Muscle layer of duodenum (tissue), 2 donors: ENCODE measurements at regions not wholly inside any gene's neighbourhood (a gene's known extent, or its start where the extent isn't known, plus 50 kb on each side); places are given as distances from the start of the nearest gene placed in this dataset.

Experiments
- H3K27ac ChIP-seq: one replicate; pipeline ENCODE4 v1.7.0; 2013; ENCODE audit warnings: mild to moderate bottlenecking, low read length
- H3K27me3 ChIP-seq: one replicate; pipeline ENCODE4 v1.7.0; 2013; ENCODE audit warnings: low read depth, mild to moderate bottlenecking, control low read depth, low read length
- H3K36me3 ChIP-seq, 2 donors: one replicate each; pipeline ENCODE4 v1.7.0; 2013; ENCODE audit warnings: low read length in 2 of 2, control low read depth in 1 of 2, mild to moderate bottlenecking in 1 of 2; ENCODE audit not compliant: insufficient read depth in 2 of 2, control insufficient read depth in 1 of 2
- H3K4me1 ChIP-seq, 2 donors: one replicate each; pipeline ENCODE4 v1.7.0; 2013; ENCODE audit warnings: low read length in 2 of 2, mild to moderate bottlenecking in 2 of 2, control low read depth in 1 of 2, moderate library complexity in 1 of 2; ENCODE audit not compliant: insufficient read depth in 2 of 2, control insufficient read depth in 1 of 2
- H3K4me3 ChIP-seq, 2 donors: one replicate each; pipeline ENCODE4 v1.7.0; 2013; ENCODE audit warnings: low read length in 2 of 2, low read depth in 1 of 2, mild to moderate bottlenecking in 1 of 2
- H3K9me3 ChIP-seq, 2 donors: one replicate each; pipeline ENCODE4 v1.7.0; 2013; ENCODE audit warnings: low read length in 2 of 2, control low read depth in 1 of 2, mild to moderate bottlenecking in 1 of 2; ENCODE audit not compliant: control insufficient read depth in 1 of 2
- donor health status: healthy.

DNA sequence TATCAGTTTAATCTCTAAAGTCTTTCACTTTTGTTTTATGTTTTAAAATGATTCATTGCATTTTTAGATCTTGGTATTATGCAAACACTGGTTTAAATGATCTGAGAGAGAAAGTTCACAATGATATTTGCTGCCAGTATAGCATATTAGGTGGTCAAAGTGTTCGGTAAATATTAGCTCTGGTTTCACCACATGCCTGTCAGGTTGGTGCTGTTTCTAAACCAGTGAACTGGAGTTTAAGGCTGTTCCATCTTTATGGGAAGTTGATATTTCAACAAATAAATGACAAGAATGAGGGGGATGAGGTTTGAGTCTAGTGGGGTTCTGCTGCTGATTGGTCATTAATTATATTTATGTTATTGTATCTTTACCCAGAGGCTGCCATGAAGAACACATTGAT lies 436.4 kb downstream of the DCDC2C start:
- H3K9me3 ChIP-seq = no peaks in the 10 kb centered on the region
- no peaks in the 10 kb centered on the region for H3K36me3 ChIP-seq
- no peaks in the 10 kb centered on the region for H3K4me1 ChIP-seq
- no peak overlapping the region for H3K4me3 ChIP-seq
- H3K27me3 ChIP-seq = no peaks in the 10 kb centered on the region
- no peak overlapping the region for H3K27ac ChIP-seq

DNA sequence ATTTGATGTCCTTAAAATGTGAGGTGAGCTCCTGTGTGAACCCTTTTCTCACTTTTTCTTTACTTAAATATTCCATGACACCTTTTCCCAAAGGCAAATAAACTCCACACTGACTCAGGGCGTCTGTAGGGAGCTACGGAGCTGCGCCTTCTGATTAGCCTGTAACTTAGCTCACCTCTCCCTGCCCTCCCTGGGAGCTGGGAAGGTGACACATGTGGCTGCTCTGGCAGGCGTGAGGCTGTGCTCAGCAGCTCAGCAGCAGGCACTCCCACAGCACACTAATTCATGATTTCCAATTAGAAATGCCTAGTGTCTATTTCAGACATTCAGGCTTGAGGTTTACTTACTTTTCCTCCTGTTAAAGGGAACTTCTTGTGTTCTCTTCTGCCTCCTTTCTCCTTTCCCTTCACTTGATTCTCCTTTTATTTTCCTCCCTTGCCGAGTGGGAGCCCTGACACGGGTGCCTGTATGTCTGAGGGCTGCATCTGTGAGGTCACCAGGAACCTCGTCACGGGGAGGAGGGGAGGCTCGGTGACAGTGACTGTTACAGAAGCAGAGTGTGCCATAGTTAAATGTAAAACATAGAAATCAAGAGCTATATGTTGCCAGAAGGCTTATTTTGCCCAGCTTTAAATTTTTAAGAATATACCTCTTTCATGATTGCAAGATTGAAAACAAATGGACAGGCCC lies 437.1 kb downstream of the DCDC2C start:
- Histone ChIP-seq H3K9me3 (no peaks in the 10 kb centered on the region), H3K4me3 (no peak overlapping the region), H3K27me3 (no peaks in the 10 kb centered on the region), H3K27ac (no peak overlapping the region), H3K4me1 (no peaks in the 10 kb centered on the region), H3K36me3 (no peaks in the 10 kb centered on the region)

DNA sequence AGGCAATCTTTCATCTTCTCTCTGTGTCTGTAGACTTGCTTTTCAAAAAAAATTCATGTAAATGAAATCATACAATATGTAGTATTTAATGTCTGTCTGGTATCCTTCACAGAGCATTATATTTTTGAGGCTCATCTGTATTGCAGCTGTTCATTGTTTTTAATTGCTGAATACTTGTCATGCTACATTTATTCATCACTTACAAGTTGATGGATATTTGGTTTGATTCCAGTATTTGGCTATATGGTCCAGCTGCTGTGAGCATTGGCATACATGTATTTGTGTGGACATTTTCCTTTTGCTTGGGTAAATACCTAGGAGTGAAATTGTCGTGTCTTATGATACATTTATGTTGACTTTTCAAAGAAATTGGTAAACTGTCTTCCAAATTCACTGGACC lies 441.4 kb downstream of the DCDC2C start:
- H3K27ac ChIP-seq = no peak overlapping the region
- no peak overlapping the region for H3K4me3 ChIP-seq
- no peaks in the 10 kb centered on the region for H3K36me3 ChIP-seq
- H3K4me1 ChIP-seq = no peaks in the 10 kb centered on the region
- H3K9me3 ChIP-seq = no peaks in the 10 kb centered on the region
- H3K27me3 ChIP-seq = no peaks in the 10 kb centered on the region

DNA sequence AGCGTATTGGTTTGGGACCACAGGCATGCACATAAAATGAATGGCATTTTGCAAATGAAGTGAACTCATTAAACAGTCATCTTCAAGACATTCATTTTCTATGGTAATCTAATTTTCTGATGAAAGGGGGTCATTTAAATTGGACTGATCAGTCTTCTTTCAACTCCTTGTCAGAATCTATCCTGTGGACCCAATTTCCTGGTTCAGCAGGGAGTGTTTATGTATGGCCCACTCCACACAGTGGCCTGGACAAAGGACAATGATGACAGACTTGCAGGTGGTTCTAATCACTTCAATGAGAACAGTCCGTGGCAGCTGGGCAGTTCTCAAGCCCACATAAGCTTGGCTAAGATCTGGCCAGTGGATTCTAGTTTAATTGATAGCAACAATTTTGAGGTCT lies 448.1 kb downstream of the DCDC2C start:
- no peaks in the 10 kb centered on the region for H3K9me3 ChIP-seq
- no peaks in the 10 kb centered on the region for H3K27me3 ChIP-seq
- no peaks in the 10 kb centered on the region for H3K36me3 ChIP-seq
- H3K27ac ChIP-seq = no peak overlapping the region
- H3K4me3 ChIP-seq = no peak overlapping the region
- no peaks in the 10 kb centered on the region for H3K4me1 ChIP-seq

DNA sequence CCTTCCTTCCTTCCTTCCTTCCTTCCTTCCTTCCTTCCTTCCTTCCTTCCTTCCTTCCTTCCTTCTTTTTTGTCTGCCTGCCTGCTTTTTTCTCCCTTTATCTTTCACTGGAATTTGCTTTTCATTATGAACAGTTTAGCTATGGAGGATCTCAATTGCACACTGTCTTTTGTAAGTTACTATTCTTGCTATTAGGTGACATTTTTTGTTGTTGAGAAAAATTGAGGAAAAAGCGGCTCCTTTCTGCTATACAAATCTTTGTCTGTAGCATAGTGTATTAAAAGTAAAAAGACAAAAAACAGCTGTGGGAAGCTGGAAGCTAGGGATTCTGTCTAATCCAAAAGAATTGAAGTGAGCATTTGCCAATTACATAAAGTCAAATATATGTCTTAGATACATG lies 448.7 kb downstream of the DCDC2C start:
- H3K36me3 ChIP-seq = no peaks in the 10 kb centered on the region
- no peaks in the 10 kb centered on the region for H3K27me3 ChIP-seq
- H3K4me3 ChIP-seq = no peak overlapping the region
- H3K9me3 ChIP-seq = peaks cover 0 to 4% of the 10 kb centered on the region in 2 donors
- H3K4me1 ChIP-seq = no peaks in the 10 kb centered on the region
- no peak overlapping the region for H3K27ac ChIP-seq

DNA sequence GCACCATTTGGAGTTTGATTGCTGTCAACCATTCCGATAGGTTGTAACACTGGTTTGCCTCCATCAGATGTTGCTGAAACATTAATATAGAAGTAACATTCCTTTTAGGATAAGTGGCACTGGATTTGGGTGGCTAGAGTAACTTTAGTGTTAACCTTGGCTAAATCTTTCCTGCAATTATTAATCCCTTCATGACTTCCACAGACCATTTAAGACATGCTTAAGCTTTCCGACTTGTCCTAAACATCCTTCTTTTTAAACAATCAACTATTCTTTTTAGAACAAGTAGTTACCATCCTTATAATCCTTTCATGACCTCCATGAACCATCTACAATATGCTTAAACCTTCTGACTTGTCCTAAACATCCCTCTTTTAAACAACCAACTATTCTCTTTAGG lies 465.5 kb downstream of the DCDC2C start:
- Histone ChIP-seq H3K36me3 (no peaks in the 10 kb centered on the region), H3K27me3 (no peaks in the 10 kb centered on the region), H3K9me3 (peaks cover 3 to 39% of the 10 kb centered on the region in 2 donors), H3K27ac (no peak overlapping the region), H3K4me1 (no peaks in the 10 kb centered on the region), H3K4me3 (no peak overlapping the region)

DNA sequence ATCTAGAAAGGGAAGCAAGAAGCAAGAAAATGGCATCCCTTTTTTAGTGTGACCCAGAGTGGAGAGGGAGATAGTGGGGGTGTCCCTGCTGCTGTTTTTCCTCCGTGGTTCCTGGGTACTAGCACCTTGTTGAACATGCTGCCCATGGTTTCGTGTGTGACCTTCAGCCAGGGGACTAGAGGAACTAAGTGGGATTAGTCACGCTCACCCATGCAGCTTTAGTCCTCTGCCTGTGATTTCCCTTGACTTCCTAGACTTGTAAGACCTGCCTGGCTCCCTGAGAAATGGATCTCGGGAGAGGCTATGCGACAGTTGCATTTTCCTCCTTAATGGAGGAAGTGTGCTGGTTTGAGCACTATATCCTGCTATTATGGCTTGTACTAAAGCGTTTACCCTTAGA lies 471.4 kb downstream of the DCDC2C start:
- Histone ChIP-seq H3K27me3 (no peaks in the 10 kb centered on the region), H3K9me3 (peaks cover 12 to 49% of the 10 kb centered on the region in 2 donors), H3K36me3 (no peaks in the 10 kb centered on the region), H3K4me3 (peak overlapping the region in 1 of 2 donors; percentile 47), H3K4me1 (no peaks in the 10 kb centered on the region), H3K27ac (no peak overlapping the region)

DNA sequence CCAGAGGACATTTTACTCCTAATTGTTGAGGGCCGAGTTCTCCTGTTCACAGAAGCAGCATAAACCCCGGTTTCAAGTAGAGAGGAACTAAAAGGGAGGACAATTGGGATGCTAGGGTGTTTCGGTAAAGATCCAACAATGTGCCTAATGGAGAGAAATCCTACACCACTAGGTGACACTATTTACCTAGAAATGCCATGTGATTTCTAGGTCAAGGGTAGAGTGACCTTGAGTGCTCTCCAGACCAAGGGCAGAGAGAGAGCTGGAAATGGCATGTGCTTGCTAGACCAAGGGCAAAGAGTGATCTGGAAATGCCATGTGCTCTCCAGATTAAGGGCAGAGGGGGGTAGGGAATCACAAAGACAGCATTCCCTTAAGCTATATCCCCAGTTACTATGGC lies 472.0 kb downstream of the DCDC2C start:
- Histone ChIP-seq H3K4me3 (peak overlapping the region; percentile 21 to 47), H3K36me3 (no peaks in the 10 kb centered on the region), H3K9me3 (peaks cover 12 to 45% of the 10 kb centered on the region in 2 donors)

DNA sequence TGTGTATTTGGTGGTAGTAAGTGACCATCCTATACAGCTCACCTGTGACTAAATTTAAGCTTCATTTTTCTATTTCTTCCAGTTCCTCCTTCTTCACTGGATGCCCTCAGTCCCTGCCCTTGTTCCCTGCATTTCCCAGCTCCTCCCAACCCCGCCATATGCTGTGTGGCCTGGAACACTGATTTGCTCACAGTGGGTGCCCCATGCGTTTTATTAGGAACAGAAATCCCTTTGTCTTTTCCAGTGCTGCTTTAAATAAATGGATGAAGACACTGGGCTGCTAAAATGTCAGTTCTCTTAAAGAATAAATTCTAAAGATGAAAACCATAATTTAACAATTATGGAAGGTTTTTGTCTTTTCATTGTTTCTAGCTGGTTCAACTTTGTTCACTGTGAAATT lies 477.3 kb downstream of the DCDC2C start:
- no peak overlapping the region for H3K4me3 ChIP-seq
- peaks cover 2 to 13% of the 10 kb centered on the region in 2 donors for H3K9me3 ChIP-seq
- no peaks in the 10 kb centered on the region for H3K27me3 ChIP-seq
- no peak overlapping the region for H3K27ac ChIP-seq
- no peaks in the 10 kb centered on the region for H3K4me1 ChIP-seq
- H3K36me3 ChIP-seq = no peaks in the 10 kb centered on the region

More for the DNA sequence above, 472.0 kb downstream of the DCDC2C start:
- no peaks in the 10 kb centered on the region for H3K27me3 ChIP-seq
- no peaks in the 10 kb centered on the region for H3K4me1 ChIP-seq
- H3K27ac ChIP-seq = no peak overlapping the region

DNA sequence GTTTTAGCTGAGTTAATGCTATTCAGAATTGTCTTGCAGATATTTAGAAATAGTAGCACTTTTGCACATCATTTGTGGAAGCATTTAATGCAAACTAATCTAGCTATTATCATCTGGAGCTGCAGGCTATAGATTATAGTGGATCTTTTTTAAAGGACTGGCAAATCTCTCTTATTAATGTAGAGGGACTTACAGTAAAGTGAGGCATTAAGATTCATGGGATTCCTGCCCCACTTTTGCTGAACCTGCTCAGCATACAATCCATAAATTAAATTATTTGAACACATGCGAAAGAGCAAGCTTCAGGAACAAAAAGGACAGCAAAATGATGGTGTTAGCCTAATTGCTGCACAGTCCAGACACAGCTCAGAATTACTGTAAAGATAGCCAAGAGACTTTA lies 477.7 kb downstream of the DCDC2C start:
- no peak overlapping the region for H3K27ac ChIP-seq
- no peaks in the 10 kb centered on the region for H3K27me3 ChIP-seq
- no peak overlapping the region for H3K4me3 ChIP-seq
- no peaks in the 10 kb centered on the region for H3K36me3 ChIP-seq
- H3K4me1 ChIP-seq = no peaks in the 10 kb centered on the region
- H3K9me3 ChIP-seq = peaks cover 0 to 9% of the 10 kb centered on the region in 2 donors

DNA sequence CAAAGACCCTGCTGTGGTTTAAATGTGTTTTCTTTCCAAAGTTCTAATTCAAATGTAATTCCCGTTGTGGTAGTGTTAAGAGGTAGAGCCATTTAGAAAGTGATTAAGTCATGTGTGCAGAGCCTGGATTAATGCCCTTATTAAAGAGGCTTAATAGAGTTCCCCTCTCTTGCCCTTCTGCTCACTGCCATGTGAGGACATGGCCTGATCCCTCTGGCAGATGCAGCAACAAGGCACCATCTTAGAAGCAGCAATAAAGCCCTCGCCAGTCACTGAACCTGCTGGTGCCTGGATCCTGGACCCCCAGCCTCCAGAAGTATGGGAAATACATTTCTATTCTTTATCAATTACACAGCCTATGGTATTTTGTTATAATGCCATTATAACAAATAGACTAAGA lies 485.2 kb downstream of the DCDC2C start:
- H3K27ac ChIP-seq = no peak overlapping the region
- no peaks in the 10 kb centered on the region for H3K4me1 ChIP-seq
- peaks cover 0 to 6% of the 10 kb centered on the region in 2 donors for H3K9me3 ChIP-seq
- no peaks in the 10 kb centered on the region for H3K27me3 ChIP-seq
- no peak overlapping the region for H3K4me3 ChIP-seq
- no peaks in the 10 kb centered on the region for H3K36me3 ChIP-seq

DNA sequence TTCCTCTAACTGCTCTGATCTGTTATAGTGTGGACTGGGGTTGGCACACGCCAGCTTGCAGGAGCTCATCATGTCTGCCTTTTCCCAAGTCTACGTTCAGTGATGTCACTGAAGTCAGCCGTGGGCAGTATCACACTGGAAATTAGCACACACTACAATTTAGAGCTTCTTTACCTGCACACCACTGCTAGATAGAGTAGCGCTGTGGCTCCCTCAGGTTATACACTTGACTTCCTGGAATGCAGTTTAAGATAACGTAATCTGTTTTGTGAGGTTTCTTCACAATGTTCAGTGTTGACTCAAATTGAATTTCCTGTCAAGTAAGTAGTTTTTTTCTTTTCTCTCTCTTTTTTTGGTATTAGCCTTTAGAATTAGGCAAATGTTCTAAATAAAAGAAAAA lies 487.2 kb downstream of the DCDC2C start:
- H3K4me1 ChIP-seq = no peaks in the 10 kb centered on the region
- no peak overlapping the region for H3K27ac ChIP-seq
- H3K4me3 ChIP-seq = no peak overlapping the region
- H3K9me3 ChIP-seq = peaks cover 0 to 5% of the 10 kb centered on the region in 2 donors
- no peaks in the 10 kb centered on the region for H3K27me3 ChIP-seq
- H3K36me3 ChIP-seq = no peaks in the 10 kb centered on the region
